Hepatic stellate cell (primary cell): ENCODE measurements at regions not wholly inside any gene's neighbourhood (a gene's known extent, or its start where the extent isn't known, plus 50 kb on each side); places are given as distances from the start of the nearest gene placed in this dataset.

Experiments
- DNase-seq: peaks from one replicate; pipeline ENCODE4 v3.0.0; 2011; ENCODE audit warnings: low spot score

- no peak for DNase-seq
Measured at GRCh38 chr10:108230478-108231170, 1066.1 kb upstream of the SORCS1 start.

- no peak for DNase-seq
Measured at GRCh38 chr10:108208732-108209131, 1044.2 kb upstream of the SORCS1 start.

GRCh38 chr10:108208038-108208437, 1043.5 kb upstream of the SORCS1 start:
- DNase-seq, result no peak

- DNase-seq, result no peak
Measured at GRCh38 chr10:108204528-108205305, 1040.2 kb upstream of the SORCS1 start.

GRCh38 chr10:108203905-108204527, 1039.5 kb upstream of the SORCS1 start:
- DNase-seq, result no peak

- DNase-seq, result no peak
Measured at GRCh38 chr10:108187408-108188012, 1023.0 kb upstream of the SORCS1 start.

GRCh38 chr10:108184114-108184513, 1019.6 kb upstream of the SORCS1 start:
- no peak for DNase-seq

GRCh38 chr10:108180878-108181277, 1016.4 kb upstream of the SORCS1 start:
- no peak for DNase-seq

GRCh38 chr10:108169846-108170245, 1005.3 kb upstream of the SORCS1 start:
- no peak for DNase-seq

- DNase-seq, result no peak
Measured at GRCh38 chr10:108167766-108168165, 1003.3 kb upstream of the SORCS1 start.

- DNase-seq, result no peak
Measured at GRCh38 chr10:108166401-108166800, 1001.9 kb upstream of the SORCS1 start.

GRCh38 chr10:108147346-108147745, 982.8 kb upstream of the SORCS1 start:
- no peak for DNase-seq

GRCh38 chr10:108141064-108141463, 976.6 kb upstream of the SORCS1 start:
- no peak for DNase-seq

GRCh38 chr10:108132303-108132702, 967.8 kb upstream of the SORCS1 start:
- no peak for DNase-seq

GRCh38 chr10:108130575-108130974, 966.1 kb upstream of the SORCS1 start:
- no peak for DNase-seq

- DNase-seq, result no peak
Measured at GRCh38 chr10:108112218-108112617, 947.7 kb upstream of the SORCS1 start.

- no peak for DNase-seq
Measured at GRCh38 chr10:108104551-108105156, 940.1 kb upstream of the SORCS1 start.

GRCh38 chr10:108097258-108097657, 932.8 kb upstream of the SORCS1 start:
- DNase-seq, result no peak

- no peak for DNase-seq
Measured at GRCh38 chr10:108095932-108096925, 931.7 kb upstream of the SORCS1 start.

- no peak for DNase-seq
Measured at GRCh38 chr10:108090476-108091215, 926.1 kb upstream of the SORCS1 start.
